Body of pancreas (tissue), 4 donors: ENCODE measurements at regions not wholly inside any gene's neighbourhood (a gene's known extent, or its start where the extent isn't known, plus 50 kb on each side); places are given as distances from the start of the nearest gene placed in this dataset.

Experiments
- POLR2A ChIP-seq, 3 donors: fragments of 450-650 bp; IDR thresholded peaks; one replicate each; pipeline ENCODE4 v1.6.1; 2016; ENCODE audit warnings: antibody characterized with exemption in 3 of 3, mild to moderate bottlenecking in 2 of 3
- TF ChIP-seq, protein P1 (sequence below), 7 experiments: fragments of 450-650 bp in 4 of 7; fragments of 200-600 bp in 3 of 7; sonication (generic) in 3 of 7; IDR thresholded peaks; one replicate each; pipeline ENCODE4 v1.5.1; 2016 to 2019; ENCODE audit warnings: antibody characterized with exemption in 7 of 7

DNA sequence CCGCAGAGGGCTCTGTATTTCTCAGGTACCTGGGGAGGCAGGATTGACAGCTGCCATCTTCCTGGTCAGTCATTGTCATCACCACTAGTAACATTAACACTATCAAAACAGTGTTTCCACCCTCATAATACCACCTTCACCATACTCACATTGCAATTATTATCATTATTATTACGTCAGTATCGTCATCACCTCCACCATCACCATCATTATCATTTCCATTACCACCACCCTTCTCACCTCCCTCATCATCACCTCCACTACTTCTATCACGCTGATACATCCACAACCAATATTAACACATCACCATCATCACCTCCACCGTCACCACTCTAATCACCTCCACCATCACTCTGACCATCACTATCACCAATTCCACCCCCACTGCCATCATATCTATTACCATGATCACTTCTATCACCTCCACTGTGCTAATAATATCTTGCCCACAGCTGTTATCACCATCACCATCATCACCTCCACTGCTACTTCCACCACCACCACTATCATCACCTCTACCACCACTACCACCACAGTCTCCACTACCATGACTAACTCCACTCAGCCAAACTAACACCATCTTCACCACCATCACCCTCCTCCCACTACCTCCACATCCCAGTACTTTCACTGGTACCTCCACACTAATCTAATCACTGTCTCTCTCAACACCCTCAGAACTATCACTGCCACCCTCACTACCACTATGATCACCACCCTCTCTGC is 196.4 kb downstream of the RPS24 start:
- TF ChIP-seq, protein P1, sequence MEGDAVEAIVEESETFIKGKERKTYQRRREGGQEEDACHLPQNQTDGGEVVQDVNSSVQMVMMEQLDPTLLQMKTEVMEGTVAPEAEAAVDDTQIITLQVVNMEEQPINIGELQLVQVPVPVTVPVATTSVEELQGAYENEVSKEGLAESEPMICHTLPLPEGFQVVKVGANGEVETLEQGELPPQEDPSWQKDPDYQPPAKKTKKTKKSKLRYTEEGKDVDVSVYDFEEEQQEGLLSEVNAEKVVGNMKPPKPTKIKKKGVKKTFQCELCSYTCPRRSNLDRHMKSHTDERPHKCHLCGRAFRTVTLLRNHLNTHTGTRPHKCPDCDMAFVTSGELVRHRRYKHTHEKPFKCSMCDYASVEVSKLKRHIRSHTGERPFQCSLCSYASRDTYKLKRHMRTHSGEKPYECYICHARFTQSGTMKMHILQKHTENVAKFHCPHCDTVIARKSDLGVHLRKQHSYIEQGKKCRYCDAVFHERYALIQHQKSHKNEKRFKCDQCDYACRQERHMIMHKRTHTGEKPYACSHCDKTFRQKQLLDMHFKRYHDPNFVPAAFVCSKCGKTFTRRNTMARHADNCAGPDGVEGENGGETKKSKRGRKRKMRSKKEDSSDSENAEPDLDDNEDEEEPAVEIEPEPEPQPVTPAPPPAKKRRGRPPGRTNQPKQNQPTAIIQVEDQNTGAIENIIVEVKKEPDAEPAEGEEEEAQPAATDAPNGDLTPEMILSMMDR (IDR thresholded peaks at IDR 0.05): no peak
- no peak for TF ChIP-seq POLR2A (IDR thresholded peaks at IDR 0.05)
